Medulla oblongata (tissue), 1 donor: ENCODE measurements at regions not wholly inside any gene's neighbourhood (a gene's known extent, or its start where the extent isn't known, plus 50 kb on each side); places are given as distances from the start of the nearest gene placed in this dataset.

Experiments
- DNase-seq: peaks from one replicate; pipeline ENCODE4 v3.0.0-alpha.2; 2015; ENCODE audit errors: extremely low spot score

DNA sequence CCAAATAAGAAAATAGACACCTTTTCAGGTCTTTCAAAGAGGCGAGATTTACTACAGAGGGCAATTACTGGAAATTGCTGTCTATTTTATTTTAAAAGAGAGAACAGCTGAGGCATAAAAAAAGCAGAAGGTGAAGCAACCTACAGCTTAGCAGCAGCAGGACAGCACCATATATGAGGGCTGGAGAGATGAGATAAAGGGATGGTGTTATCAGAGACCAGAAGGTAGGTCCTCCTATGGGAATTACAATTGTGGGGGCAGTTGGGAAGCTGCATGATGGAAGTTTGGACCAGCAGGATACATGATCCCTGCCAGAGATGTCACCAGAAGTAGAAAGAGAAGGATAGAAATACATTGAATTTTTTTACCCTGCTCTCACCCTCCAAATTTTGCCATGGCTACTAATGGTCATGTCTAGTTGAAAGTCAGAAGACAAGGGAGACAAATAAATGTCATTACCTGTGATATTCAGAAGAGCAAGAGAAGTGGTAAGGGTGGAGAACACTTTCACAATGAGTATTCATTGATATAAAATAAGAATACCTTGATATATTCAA is 77.2 kb upstream of the CALCR start:
- no peak for DNase-seq

DNA sequence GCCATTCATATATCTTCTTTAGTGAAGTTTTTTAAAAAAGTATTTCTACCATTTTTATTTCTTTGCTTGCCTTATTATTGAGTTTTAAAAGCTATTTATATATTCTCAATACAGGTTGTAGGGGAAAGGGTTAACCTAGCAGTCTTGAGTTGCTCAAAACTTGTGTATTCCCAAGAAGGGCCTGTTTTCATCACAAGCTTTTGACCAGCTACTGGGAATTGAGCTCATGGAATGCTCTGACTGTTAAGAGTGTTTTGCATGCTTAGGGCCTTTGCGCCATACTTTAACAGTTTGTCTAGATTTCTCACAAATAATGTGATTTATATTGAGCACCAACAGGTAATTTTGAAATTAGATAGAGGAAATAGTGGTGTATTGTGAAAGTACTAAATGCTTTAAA is 72.0 kb upstream of the CALCR start:
- no peak for DNase-seq

DNA sequence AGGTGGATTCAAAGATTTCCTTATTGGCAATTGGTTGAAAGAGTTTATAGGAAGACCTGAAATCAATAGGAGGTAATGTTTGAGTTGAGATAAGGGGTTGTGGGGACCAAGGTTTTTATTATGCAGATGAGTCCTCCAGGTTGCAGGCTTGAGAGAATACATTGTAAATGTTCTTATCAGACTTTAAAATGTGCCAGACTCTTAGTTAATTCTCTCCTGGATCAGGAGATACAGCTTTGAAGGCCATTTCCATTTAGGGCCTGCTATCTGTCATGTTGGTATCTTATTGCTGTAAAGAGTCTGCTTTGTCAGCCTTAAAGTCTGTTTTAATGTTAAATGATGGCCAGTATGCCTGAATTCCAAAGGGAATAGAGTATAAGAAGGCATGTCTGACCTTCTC is 61.8 kb upstream of the CALCR start:
- no peak for DNase-seq

DNA sequence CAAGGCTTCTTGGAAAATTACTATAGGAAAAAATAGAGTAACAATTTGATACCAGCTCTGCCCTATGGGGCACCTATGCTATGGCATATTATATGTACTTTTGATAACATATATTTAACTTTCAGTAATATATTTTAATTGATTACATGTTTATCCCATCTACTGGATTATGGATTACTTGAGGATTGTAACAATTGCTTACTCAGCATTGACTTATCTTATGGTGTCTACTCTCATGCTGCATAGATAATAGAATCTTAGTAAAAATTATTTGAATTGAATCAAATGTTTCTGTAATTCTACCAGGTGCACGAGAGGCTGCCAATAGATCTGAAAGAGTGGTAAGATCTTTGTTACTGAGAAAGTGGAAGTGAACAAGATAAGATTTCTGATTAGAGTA is 57.8 kb upstream of the CALCR start:
- no peak for DNase-seq

DNA sequence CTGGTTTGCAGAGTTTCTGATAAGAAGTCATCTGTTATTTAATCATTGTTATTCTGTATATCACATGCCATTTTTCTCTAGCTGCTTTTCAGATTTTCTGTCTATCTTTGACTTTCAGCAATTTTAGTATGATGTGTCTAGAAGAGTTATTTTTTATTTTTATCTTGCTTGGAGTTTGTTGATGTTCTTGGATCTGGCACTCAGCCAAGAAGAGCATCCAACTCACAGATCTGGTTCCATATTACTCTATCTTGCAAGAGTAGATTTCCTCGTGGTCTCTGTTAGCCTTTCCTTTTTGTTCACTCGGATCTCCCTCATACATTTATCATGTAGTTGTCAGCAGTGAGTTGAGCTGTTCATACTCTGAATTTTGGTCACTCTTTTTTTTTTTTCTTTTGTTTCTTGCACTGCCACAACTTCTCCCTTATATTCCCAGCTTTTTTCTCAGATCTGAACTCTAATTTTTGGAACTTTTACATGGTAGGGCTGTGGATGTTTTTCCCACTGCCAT is 54.8 kb upstream of the CALCR start:
- no peak for DNase-seq

DNA sequence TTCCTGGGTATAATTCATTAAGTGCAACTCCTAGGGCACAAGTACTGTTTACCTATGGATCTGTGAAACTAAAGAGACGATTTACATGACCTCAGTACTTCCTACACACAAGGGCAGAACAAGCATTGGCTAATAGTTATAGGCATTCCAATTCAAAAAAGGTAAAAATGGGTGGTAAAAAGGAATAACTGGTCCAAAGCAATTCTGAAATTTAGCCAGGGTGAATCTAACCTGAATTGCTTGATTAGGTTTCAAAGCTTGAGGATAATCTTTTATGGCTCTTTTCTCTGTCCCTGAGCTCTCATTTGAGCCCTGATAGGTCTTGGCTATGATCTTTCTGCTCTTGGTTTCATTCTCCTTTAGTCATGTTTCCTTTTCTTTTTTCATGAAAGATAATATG is 52.3 kb upstream of the CALCR start:
- no peak for DNase-seq
